GM12872 (cell line): ENCODE measurements at regions not wholly inside any gene's neighbourhood (a gene's known extent, or its start where the extent isn't known, plus 50 kb on each side); places are given as distances from the start of the nearest gene placed in this dataset.

Experiments used
- TF ChIP-seq, protein P1 (sequence below): IDR thresholded peaks from 3 replicates; pipeline ENCODE4 v1.5.1; 2011; ENCODE audit warnings: low read depth, mild to moderate bottlenecking, low read length, moderate library complexity; ENCODE audit not compliant: insufficient read depth

DNA sequence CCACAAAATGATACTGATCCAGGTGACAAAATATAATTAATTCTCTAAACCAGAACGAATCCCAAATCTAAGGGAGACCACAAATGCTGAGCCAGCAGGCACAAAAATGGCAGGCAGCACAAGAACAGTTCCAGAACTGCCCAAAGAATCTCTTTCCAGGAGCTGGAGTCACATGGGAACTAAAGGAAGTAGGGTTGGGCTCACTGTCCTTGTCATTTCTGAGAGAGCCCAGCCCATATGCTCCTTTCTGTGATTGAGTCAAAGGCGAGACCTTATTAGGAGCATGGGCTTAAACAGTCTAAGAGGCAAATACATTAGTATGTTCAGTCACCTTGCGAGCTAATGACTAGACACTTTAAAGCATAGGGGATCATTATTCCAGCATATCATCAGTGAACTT is 327.6 kb upstream of the ARID1B start:
- TF ChIP-seq, protein P1, sequence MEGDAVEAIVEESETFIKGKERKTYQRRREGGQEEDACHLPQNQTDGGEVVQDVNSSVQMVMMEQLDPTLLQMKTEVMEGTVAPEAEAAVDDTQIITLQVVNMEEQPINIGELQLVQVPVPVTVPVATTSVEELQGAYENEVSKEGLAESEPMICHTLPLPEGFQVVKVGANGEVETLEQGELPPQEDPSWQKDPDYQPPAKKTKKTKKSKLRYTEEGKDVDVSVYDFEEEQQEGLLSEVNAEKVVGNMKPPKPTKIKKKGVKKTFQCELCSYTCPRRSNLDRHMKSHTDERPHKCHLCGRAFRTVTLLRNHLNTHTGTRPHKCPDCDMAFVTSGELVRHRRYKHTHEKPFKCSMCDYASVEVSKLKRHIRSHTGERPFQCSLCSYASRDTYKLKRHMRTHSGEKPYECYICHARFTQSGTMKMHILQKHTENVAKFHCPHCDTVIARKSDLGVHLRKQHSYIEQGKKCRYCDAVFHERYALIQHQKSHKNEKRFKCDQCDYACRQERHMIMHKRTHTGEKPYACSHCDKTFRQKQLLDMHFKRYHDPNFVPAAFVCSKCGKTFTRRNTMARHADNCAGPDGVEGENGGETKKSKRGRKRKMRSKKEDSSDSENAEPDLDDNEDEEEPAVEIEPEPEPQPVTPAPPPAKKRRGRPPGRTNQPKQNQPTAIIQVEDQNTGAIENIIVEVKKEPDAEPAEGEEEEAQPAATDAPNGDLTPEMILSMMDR: no peak

DNA sequence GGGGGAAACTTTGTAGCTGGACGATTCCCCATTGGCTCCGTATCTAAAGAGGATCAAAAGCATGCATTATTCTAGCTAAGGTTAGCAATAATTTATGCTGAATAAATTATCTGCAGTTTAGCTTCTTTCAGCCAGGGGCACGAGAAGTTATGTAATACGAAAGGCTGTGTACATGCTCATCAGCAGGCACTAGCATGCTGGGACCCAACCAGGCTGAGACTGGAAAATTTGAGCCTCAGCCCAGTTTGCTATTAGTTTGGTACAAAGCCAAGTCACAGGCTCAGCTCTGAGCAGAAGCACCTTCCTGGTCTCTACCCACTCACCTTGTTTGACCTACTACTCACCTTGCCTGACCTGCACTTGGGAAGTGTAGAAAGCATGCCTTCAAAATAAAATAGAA is 328.1 kb upstream of the ARID1B start:
- TF ChIP-seq, protein P1: no peak

DNA sequence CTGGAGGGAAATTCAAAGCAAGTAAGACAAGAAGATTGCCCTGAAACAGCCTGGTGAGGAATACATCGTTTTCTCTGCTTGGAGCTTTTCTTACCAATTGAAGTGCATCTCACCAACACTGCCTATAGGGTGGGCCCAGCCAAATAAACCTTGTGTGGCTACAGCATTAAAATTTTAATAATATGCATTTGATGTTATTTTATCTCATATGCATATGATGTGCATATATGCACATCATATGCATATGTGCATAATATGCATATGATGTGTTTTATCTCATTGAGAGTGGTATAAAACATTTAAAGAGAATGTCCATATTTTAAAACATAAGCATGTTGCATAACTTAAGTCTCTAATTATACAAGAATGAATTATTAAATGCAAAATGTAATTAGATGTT is 328.6 kb upstream of the ARID1B start:
- TF ChIP-seq, protein P1: no peak

DNA sequence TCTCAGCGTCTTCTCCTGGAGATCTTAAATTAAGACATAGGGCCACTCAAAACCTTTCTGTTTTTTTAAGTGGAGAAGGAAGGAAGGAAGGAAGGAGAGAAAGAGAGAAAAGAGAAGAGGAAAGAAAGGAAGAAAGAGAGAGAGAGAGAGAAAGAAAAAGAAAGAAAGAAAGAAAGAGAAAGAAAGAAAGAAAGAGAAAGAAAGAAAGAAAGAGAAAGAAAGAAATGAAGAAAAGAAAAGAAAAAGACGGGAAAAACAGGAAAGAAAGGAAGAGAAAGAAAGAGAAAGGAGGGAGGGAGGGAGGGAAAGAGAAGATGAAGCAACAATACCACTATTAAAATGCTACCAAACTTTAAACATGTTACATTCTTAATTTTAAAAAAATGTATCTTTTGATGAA is 336.5 kb upstream of the ARID1B start:
- TF ChIP-seq, protein P1: no peak

DNA sequence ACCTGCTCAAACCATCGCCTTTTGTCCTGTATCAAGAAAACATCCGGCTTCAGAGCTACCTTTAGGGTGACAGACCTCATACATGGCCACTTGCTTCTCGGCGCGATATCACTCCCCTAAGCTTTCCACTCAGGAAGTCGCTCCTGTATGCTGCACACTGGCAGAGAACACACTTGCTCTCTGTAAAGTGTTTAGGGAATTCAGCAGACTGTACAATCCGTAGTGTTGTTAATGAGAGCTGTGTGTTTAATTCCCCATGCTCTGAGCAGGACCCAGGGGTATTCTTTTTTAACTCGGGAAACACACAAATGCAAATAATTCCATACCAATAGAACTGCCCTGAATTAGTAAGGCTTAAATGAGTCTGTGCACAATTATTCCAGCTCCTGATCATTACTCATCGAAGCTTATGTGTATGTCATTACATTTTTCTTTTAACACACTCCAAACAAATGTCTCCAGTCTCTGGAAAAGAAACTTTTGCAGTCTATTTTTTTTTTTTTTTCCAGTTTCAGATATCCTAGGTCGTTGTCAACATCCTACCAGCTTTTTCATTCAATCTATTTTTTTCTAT is 338.7 kb upstream of the ARID1B start:
- TF ChIP-seq, protein P1: no peak

DNA sequence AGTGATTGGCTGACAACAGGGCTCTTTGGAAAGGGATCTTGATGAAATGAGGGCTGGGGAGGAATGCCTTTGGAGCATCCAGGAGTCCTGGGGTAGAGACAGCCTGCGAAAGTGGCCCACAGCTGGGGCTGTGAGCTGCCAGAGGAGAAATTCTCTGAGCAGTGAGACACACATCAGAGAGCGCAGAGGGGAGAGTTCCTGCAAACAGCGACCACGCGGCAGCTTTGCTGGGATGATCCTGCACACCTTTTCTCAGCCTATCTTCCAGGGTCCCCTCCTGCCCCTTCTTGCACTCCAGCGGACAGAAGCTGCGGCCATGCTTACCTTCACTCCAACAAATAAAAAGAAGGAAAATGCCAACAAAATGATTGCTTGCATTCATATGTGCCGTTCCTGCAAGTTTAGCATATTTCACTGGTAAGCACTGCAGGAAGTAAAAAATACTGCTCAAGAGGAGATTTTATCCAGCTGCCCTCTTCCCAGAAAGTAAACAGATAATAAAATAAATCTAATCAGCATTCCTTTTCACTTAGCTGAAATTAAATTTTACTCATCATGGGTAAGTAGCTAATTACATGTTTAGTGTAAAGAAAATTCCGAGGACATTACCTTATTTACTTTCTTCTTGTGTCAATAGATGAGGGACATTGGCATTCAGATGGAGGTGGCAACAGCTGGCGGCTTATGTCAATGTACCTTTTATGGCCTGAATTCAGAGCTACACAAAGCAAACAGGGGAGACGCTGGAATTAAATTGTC is 339.9 kb upstream of the ARID1B start:
- TF ChIP-seq, protein P1: no peak

DNA sequence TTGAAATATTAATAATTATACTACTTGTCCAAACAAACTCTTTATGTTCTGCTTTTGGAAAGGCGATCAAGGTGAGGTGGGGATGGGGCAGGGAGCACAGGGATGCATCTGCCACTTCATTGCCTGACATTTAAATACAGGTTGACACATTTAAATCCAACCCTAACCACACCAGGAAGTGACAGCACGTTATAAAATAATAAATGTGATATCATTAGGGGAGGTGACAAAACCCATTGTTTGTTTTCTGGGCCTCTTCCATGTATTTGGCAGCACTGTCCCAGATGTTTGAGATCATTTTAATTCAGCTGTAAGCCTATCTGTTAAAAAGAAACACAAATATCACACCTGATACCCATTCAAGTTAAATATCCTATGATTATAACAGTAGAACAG is 342.4 kb upstream of the ARID1B start:
- TF ChIP-seq, protein P1: no peak
